ENCODE measurements at regions not wholly inside any gene's neighbourhood (a gene's known extent, or its start where the extent isn't known, plus 50 kb on each side); places are given as distances from the start of the nearest gene placed in this dataset.

DNA sequence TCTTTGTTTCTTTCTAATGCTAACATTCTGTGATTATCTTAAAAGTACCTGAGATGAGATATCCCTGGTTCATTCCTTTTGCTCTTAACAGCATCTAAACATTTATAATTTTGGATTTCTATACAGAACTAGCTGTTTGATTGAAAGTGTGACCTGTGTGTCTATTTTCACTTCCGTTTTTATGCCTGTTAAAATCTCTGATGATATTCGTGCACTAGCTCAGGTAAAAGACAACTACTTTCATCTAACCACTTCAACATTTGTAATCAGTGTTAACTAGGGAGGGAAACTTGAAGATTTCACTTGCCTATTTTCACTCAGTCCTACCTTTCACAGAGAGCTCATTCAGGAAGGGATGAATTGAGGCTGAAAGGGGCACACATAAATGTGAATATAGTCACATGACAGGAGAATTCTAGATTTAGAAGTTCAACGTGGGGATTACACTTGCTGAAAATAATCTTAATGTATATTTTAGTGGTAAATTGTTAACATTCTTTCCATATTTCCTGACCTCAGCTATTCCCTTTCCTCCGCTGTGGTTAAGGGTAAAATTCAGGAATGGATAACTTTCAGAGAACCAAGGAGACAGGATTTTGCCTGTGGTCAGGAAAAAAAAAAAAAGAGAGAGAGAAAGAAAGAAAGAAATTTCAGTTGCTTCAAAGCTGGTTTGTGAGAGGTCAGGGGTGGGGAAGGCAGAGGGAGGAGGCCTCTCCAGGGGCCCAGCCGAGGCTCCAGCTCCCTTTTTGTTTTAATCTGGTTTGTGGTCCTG lies 159.8 kb upstream of the TSC22D2 start:
- TF ChIP-seq, protein P1, sequence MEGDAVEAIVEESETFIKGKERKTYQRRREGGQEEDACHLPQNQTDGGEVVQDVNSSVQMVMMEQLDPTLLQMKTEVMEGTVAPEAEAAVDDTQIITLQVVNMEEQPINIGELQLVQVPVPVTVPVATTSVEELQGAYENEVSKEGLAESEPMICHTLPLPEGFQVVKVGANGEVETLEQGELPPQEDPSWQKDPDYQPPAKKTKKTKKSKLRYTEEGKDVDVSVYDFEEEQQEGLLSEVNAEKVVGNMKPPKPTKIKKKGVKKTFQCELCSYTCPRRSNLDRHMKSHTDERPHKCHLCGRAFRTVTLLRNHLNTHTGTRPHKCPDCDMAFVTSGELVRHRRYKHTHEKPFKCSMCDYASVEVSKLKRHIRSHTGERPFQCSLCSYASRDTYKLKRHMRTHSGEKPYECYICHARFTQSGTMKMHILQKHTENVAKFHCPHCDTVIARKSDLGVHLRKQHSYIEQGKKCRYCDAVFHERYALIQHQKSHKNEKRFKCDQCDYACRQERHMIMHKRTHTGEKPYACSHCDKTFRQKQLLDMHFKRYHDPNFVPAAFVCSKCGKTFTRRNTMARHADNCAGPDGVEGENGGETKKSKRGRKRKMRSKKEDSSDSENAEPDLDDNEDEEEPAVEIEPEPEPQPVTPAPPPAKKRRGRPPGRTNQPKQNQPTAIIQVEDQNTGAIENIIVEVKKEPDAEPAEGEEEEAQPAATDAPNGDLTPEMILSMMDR (IDR thresholded peaks at IDR 0.05), result no peak
- TF ChIP-seq ZFX (IDR thresholded peaks at IDR 0.05; ENCODE audit: borderline replicate concordance), result no peak

Measured in 22Rv1 (cell line).